HG03025 (cell line): ENCODE measurements at regions not wholly inside any gene's neighbourhood (a gene's known extent, or its start where the extent isn't known, plus 50 kb on each side); places are given as distances from the start of the nearest gene placed in this dataset.

Experiments used
- ATAC-seq: cut with Tn5 transposase; IDR thresholded peaks from one replicate; pipeline ENCODE4 v1.9.1; 2021; ENCODE audit warnings: mild to moderate bottlenecking, moderate library complexity; ENCODE audit not compliant: unreplicated experiment, low FRiP score

- ATAC-seq, result no peak
Measured at GRCh38 chr3:99458013-99458412, 180.4 kb upstream of the COL8A1 start.

DNA sequence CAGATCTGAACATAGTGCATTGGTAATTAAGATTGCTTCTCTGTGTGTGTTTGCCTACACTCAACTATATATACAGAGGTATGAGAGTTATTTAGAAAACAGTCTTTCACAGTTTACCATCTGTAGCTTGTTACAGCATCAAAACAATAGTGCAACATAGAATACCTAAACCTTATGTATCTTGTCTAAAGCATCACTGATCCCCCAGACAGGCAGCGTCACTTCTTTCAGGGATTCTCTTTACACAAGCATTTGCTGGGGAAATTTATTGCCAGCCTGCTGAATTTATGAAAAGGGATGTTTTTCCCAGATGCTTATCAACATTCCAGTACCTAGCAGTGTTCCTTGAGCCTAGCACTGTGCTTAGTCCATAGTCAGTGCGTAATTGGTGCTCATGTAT lies 195.8 kb upstream of the COL8A1 start:
- ATAC-seq, result no peak

DNA sequence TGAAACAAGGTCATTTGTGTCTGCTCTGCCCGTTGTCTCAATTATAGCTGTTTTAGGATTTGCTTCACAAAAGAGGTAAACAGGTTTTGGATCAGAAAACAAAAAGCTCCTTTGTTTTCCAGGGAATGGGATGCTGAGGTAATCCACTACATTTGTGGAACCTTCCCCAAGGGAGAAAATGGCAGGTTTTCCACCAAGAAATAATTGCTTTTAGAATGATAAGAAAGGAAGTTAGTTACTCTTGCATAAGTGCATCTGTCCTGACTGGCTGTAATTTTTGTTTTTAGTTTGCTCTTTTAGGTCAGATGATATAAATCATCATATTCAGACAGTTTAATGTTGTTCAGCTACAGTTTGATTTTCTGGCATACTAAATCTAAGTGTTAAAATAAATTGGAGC lies 198.5 kb upstream of the COL8A1 start:
- ATAC-seq, result no peak

DNA sequence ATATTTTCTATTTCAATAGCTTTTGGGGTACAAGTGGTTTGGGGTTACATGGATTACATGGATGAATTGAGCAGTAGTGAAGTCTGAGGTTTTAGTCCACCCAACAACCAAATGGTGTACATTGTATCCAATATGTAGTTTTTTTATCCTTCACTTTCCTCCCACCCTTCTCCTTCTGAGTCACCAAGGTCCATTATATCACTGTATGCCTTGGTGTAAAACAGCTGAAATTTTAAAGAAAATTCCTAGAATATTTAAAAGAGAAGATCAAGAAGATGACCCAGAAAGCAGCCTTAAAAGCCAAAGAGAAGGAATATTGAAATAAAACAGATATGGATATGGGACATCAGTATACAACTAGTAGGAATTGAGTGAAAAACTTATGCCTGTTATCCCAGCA lies 204.2 kb upstream of the COL8A1 start:
- ATAC-seq, result no peak

DNA sequence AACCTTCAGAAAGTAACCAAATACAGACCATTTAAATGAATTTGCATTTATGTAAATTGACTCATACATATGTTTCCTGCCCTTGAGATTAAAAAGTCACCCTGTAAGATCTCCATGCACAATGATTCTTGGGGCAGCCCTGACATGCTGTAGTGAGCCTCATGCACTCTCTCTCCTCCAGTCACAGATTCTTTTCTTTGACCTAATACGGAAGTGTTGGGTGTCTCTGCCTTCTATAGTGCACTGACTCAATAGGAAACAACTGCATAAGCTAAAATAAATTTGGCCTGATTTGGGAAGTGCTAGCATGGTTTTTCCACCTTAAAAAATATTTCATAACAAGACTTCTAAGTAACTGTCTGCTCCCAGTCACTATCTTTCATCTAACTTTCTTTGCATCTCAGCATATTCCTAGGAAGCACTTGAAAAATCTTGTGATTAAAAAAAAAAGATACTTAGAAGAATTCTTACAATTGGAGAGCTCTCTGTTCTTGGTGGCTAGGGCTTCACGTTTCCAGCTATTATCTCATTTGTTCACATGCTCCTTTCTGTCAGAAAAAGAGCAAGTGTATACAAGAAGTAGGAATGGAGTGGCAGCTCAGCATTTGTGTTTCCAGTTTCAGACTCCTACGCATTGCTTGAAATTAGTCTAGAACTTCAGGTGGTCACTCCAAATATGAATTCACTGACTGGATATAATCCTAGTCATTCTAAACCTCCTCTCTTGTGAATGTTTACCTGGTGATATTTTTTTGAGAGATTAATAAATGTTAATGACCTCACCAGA lies 207.9 kb upstream of the COL8A1 start:
- peak; percentile 67 for ATAC-seq

DNA sequence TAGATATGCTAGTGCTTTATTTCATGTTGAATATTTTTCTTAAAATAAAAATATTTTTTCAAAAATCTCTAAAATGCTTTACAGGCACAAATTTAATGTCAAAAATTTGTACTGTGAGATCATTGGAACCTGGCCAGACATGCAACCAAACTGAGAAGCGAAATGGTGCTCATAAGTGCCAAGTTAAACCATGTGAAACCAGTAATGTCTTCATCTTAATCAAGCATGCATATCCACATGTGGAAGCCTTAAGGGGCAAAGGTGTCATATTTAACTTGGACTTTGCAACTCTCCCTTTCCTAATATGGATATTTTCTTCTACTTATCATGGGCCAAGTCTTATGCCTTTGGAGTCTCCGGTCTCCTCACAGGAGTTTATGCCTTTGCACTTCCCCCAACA lies 208.9 kb upstream of the COL8A1 start:
- no peak for ATAC-seq

DNA sequence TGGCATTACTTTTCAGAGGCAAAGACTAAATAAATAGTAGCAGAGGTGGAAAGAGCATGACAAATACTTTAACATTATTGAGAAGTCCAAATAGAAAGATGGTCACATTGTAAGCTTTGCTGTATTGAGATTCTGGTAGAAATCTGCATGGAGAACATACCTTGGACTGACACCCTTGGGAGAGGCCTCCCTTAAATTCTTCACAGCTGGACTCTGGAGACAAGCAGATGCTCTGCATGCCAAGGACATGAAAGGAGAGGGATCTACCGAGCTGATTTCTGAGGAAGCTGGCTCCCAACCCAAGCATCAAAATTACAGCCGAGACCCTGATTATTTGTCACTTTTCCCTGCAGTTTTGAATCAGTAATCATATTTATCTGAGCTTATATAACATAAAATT lies 212.5 kb upstream of the COL8A1 start:
- no peak for ATAC-seq

DNA sequence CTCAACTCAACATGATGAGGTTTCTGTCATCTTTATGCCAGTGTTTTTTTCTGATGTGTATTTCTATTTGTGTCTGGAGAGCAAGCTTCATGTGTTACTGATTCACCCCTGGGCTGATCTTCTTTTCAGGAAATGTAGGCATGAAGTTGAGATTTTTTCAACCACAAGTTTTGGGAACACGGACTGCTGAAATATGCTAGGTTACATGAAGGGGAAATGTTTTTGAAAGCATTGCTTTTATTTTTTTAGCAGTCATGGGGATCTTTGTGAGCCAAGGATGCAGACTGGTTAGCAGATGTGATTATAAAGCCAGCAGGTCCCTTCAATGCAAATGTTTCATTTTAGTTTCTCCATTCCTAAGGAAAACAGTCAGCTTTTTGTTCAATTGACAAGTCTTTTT lies 219.3 kb upstream of the COL8A1 start:
- no peak for ATAC-seq

- ATAC-seq, result peak; percentile 65
Measured at GRCh38 chr3:99418709-99419108, 219.7 kb upstream of the COL8A1 start.

- ATAC-seq, result peak; percentile 76
Measured at GRCh38 chr3:99418209-99418635, 220.2 kb upstream of the COL8A1 start.

DNA sequence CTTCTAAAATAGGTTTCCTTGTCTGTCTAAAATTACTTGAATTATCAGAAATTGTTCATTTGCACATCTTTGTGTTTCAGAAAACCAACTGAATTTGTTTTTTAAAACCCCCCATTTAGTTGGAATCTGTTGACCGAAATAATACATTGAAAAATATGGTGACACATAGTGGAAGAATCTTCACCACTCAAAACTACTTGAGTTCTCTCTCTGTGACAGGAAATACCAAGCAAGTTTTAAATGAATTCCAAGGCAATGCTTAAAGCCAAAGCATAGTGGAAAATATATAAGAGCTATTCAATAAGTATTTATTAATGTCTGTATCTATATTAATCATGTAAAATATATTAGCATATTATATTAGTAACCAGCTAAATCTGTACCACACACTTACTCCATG lies 224.9 kb upstream of the COL8A1 start:
- no peak for ATAC-seq

- ATAC-seq, result no peak
Measured at GRCh38 chr3:99410789-99411311, 227.5 kb upstream of the COL8A1 start.

GRCh38 chr3:99409961-99410360 lies 228.4 kb upstream of the COL8A1 start:
- no peak for ATAC-seq

- no peak for ATAC-seq
Measured at GRCh38 chr3:99407257-99407656, 231.1 kb upstream of the COL8A1 start.

- no peak for ATAC-seq
Measured at GRCh38 chr3:99402755-99403154, 235.6 kb upstream of the COL8A1 start.

GRCh38 chr3:99400352-99400751 lies 238.0 kb upstream of the COL8A1 start:
- no peak for ATAC-seq

DNA sequence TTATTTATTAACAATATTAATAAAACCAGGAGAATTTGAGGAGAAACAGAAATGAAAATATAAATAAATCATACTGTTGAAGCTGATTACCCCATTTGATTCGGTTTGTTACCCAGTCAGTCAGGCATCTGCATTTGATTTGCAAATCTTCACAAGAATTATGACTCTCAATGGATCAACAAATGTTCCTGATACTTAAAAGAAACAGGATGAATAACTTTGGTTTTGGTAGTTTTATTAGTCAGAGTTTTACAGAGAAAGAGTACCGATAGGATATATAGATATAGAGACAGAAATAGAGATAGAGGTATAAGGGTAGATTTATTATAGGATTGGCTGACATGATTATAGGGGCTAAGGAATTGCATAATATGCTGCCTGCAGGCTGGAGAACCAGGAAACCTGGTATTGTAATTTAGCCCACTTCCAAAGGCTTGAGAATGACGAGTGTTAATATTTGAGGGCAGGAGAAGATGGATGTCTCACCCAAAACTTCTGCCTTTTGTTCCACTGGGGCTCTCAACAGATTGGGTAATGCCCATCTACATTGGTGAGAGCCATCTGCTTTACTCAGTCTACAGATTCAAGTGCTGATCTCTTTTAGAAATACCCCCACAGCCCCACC lies 241.6 kb upstream of the COL8A1 start:
- no peak for ATAC-seq

DNA sequence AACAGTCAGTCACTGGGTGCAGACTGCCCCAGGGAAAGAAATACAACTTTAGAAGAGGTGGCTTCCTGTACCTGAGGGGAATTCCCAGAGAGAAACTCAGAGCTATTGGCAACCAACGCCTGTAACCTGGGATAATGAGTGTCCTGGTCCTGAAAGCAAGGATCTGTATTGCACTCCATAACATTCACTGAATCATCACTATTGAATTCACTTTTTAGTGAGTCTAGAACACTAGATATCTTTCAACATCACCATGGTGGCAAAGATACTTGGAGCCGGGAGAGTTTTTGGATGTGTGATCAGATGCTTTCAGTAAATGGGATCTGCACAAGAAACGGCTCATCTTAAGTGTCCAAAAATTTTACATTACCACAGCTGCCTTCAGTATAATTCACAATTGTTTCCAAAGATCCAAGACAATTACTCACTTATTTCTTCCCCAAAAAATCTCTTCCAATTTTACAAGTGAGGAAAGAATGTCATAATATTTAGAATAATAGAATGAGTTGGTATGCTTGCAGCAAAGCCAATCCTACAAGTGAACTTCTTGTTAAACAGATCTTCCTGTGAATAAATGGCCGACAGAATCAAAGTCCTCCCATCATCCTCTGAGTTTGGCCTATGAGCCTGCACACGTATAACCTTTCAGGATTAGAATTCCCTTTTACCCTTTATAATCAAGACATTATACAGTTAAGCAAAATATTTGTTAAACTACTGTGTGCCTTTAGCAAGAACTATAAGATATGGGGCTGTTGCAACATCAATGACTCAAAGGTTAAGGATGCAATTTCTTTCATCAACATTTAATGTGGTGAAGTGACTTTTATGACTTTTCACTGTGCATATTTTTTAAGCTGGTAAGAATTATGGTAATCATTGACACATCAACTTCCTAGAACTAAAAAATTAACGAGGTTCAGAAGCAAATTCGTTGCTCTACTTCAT lies 243.3 kb upstream of the COL8A1 start:
- ATAC-seq, result no peak

GRCh38 chr3:99393961-99394360 lies 244.4 kb upstream of the COL8A1 start:
- no peak for ATAC-seq

DNA sequence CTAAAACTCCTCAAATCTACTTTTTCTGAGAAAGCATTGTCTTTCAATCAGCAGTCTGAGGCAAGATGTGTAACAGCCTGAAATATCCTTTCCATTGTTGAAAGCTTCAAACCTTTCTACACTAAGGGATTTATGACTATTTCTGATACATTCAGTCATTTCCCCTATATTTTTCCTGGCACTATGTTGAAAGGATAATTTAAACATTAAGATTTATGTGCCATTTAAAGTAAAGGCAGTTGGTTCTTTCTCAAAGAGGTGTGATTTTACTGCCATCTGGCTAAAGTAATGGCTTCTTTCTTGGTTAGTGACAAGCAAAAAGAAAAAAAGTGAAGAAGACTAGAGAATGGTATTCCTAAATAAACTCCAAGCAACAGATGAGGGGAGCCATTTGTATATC lies 249.6 kb upstream of the COL8A1 start:
- ATAC-seq, result no peak

DNA sequence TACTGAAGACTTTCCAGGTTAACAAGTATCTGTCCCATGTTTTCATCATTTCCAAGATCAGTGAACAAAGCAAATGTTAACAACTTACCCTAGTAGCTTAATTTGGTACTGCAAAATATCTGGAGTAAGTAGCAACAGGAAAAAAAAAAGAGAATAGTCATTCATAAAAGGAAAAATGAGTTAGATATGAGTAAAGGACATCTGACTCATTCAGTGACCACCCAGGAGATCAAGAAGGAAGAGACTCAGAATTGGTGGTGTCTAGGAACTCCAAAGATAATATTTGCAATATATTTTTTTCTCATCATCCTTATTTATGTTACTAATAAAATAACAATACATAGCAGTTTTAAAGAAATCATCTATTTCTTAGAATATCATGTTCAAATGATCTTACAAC lies 253.8 kb upstream of the COL8A1 start:
- no peak for ATAC-seq
